ENCODE measurements at regions not wholly inside any gene's neighbourhood (a gene's known extent, or its start where the extent isn't known, plus 50 kb on each side); places are given as distances from the start of the nearest gene placed in this dataset.

- TF ChIP-seq SREBF2 (IDR thresholded peaks at IDR 0.05) (no peak), ESRRA (IDR thresholded peaks at IDR 0.05; ENCODE audit: borderline replicate concordance, low read length) (peak; percentile 99), RFX5 (IDR thresholded peaks at IDR 0.05) (peak; percentile 79), EP300 (IDR thresholded peaks at IDR 0.05) (peak; percentile 85 to 95; a peak in 4 of 5 replicates), KDM5A (IDR thresholded peaks at IDR 0.05) (no peak), BCL3 (IDR thresholded peaks at IDR 0.05) (no peak; the same call in 1 of the 3 replicates), HMGXB4 (CRISPR knock-in tag; IDR thresholded peaks at IDR 0.05; ENCODE audit: borderline replicate concordance) (no peak), MYC (IDR thresholded peaks at IDR 0.05; ENCODE audit: borderline replicate concordance, low read length) (peak; percentile 20; the same call in 1 of the 2 replicates), POLR2AphosphoS2 (conservative IDR thresholded peaks at IDR 0.05; ENCODE audit: low read length) (no peak), ATOH8 (CRISPR knock-in tag; IDR thresholded peaks at IDR 0.05; ENCODE audit: low read depth) (peak; percentile 60; the same call in 1 of the 2 replicates), RNF2 (IDR thresholded peaks at IDR 0.05; ENCODE audit: borderline replicate concordance, low read depth) (no peak), GATA3 (IDR thresholded peaks at IDR 0.05; ENCODE audit: borderline replicate concordance) (peak; percentile 86), SMC3 (IDR thresholded peaks at IDR 0.05) (peak; percentile 50), E2F6 (IDR thresholded peaks at IDR 0.05; ENCODE audit: borderline replicate concordance, low read depth) (peak; percentile 88), REST (IDR thresholded peaks at IDR 0.05) (no peak), HOXB13 (CRISPR knock-in tag; IDR thresholded peaks at IDR 0.05; ENCODE audit: low read depth) (peak; percentile 87), HOXA7 (CRISPR knock-in tag; IDR thresholded peaks at IDR 0.05) (no peak), ZFP36 (IDR thresholded peaks at IDR 0.05; ENCODE audit: borderline replicate concordance, partially characterized antibody) (no peak), MAZ (IDR thresholded peaks at IDR 0.05; ENCODE audit: borderline replicate concordance, low read depth, low read length) (peak; percentile 44), HES2 (IDR thresholded peaks at IDR 0.05) (no peak), PBX3 (IDR thresholded peaks at IDR 0.05) (0 out of 2 replicates have a peak, but pooled peaks have one; percentile 15), FOXS1 (CRISPR knock-in tag; IDR thresholded peaks at IDR 0.05) (no peak), CBX2 (IDR thresholded peaks at IDR 0.05; ENCODE audit: borderline replicate concordance, low read depth) (no peak), ZSCAN20 (CRISPR knock-in tag; IDR thresholded peaks at IDR 0.05) (no peak), FOSL2 (IDR thresholded peaks at IDR 0.05) (peak; percentile 63), FOSL2 (CRISPR knock-in tag; IDR thresholded peaks at IDR 0.05) (peak; percentile 94), CTCF (IDR thresholded peaks at IDR 0.05) (no peak), HDAC2 (IDR thresholded peaks at IDR 0.05) (no peak), HEYL (CRISPR knock-in tag; IDR thresholded peaks at IDR 0.05) (no peak), NFE2L2 (conservative IDR thresholded peaks at IDR 0.05; ENCODE audit: low read length) (peak; percentile 90), JUNB (IDR thresholded peaks at IDR 0.05) (peak; percentile 72)
Observed at GRCh38 chr14:76956316-76957090, 72.0 kb downstream of the IRF2BPL start (continued).
